HFF-Myc (cell line): ENCODE measurements at regions not wholly inside any gene's neighbourhood (a gene's known extent, or its start where the extent isn't known, plus 50 kb on each side); places are given as distances from the start of the nearest gene placed in this dataset.
"Not testable (repeated sequence)": the region's sequence is repeated elsewhere in the genome, so short reads cannot be mapped to it uniquely, and the experiment has no call there.

Experiments used
- DNase-seq: peaks from one replicate; pipeline ENCODE4 v3.0.0-alpha.2; 2011; ENCODE audit warnings: low read depth; ENCODE audit errors: extremely low read depth
- H3K4me3 ChIP-seq: replicated peaks from 2 replicates; pipeline ENCODE4 v1.5.1; 2011; ENCODE audit warnings: low read depth, mild to moderate bottlenecking, control low read depth, low read length
- TF ChIP-seq, protein P1 (sequence below): IDR thresholded peaks from 2 replicates; pipeline ENCODE4 v1.5.1; 2012; ENCODE audit warnings: mild to moderate bottlenecking, low read depth, low read length, control low read depth; ENCODE audit errors: missing control alignments

DNA sequence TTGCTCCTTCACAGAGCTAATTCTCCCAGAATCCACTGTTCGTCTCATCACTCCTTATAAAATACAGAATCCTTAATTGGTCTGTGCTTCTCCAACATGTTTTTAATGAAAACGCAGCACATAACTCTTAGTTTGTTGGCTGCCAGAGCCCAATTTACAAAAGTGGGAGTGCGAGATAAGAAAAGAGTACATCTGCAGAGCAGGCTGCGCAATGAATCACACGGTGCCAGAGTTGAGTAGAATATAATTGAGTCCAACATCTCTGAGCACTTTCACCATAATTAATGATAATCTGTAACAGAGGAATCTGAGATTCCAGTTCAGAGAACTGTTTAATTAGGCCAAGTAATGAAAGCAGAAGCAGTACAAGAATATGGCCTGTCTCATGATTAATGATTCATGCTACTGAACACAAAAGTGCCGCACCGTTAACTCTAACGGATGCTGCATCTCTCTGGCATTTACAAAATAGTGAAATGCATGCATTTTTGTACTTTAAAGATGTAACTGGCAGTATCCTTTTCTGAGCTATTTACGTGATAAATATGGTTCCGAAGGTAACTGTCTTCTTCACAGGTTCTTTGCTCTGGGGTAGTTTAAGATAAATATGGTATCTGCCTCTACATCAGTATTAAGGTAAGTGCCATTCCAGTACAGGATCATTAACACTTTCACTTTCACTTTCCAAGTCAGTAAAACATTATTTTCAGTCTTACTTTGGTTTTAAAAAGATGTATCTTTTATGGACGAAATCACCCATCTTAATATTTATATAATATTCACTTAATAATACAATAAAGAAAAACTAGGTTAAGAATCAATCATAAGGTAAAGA lies 785.6 kb downstream of the NR4A2 start:
- no peak overlapping the region for H3K4me3 ChIP-seq
- TF ChIP-seq, protein P1, sequence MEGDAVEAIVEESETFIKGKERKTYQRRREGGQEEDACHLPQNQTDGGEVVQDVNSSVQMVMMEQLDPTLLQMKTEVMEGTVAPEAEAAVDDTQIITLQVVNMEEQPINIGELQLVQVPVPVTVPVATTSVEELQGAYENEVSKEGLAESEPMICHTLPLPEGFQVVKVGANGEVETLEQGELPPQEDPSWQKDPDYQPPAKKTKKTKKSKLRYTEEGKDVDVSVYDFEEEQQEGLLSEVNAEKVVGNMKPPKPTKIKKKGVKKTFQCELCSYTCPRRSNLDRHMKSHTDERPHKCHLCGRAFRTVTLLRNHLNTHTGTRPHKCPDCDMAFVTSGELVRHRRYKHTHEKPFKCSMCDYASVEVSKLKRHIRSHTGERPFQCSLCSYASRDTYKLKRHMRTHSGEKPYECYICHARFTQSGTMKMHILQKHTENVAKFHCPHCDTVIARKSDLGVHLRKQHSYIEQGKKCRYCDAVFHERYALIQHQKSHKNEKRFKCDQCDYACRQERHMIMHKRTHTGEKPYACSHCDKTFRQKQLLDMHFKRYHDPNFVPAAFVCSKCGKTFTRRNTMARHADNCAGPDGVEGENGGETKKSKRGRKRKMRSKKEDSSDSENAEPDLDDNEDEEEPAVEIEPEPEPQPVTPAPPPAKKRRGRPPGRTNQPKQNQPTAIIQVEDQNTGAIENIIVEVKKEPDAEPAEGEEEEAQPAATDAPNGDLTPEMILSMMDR = no peak
- DNase-seq = no peak

DNA sequence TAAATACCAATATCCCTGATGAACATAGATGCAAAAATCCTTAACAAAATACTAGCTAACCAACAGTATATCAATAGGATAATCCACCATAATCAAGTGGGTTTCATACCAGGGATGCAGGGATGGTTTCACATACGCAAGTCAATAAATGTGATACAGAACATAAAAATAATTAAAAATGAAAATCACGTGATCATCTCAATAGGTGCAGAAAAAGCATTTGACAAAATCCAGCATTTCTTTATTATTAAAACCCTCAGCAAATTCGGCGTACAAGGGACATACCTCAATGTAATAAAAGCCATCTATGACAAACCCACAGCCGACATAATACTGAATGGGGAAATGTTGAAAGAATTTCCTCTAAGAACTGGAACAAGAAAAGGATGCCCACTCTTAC lies 793.5 kb downstream of the NR4A2 start:
- not testable (repeated sequence) for DNase-seq, H3K4me3 ChIP-seq

DNA sequence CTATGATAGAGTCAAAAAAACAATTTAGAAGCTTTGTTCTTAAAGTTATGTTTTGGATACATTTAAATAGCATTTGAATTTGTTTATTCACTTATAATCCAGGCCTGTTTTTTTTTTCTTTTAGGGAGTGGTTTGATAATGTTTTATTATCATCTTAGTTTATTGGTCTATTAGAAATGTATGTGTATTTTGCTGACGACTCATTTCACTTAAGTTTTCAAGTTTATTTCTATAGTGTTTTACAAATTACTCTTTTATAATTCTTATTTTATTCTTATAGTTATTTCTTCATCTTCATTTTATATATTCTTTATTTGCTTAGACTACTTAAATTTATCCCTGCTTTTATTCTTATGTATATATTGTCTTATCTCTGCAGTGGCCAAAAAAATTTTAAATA lies 804.5 kb downstream of the NR4A2 start:
- TF ChIP-seq, protein P1 = no peak
- DNase-seq = no peak

DNA sequence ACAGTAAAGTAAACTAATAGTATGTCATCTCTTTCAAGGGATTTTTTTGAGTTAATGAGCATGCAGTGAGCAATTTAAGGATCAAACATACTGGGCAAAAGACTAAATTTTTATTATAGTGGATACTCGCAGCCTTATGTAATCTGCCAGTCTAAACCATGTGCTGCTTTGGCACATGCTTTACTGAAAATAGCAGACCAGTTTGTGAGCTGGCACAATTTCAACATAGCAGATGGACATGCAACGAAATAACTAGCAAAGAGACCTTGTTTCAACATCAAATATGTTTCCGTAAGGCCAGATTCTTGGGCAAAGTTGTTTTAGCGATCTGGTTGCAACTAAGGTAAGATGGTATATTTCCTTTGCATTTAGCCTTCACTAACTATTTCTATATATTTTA lies 807.3 kb downstream of the NR4A2 start:
- no peak for DNase-seq
- H3K4me3 ChIP-seq = no peak overlapping the region
- TF ChIP-seq, protein P1 = no peak

More for the DNA sequence above, 804.5 kb downstream of the NR4A2 start:
- H3K4me3 ChIP-seq = no peak overlapping the region

DNA sequence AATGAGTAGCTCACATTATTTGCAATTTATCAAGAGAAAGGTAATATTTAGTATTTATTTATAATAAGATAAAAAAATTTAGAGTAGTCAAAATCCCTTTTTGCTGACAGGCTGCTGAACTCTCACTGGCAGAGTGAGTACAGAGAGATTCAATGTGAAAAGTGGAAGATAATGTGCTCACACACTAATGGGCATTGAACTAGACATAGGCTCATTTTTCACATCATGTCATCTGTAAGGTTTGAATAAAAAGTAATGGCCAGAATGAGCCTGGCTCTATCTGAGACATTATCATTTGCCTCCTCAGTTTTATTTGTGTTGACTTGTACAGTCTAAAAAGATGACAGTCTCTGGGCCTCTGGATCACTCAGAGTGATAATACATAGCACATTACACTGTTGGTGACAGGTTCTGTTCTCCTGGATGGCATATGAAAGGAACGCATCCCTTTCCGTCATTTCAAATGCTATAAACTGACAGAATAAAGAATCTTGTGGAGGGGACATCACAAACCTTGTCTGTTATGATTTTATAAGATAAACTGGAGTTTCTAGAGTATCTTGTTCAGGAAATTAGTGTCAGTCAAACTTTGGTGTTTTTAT lies 812.9 kb downstream of the NR4A2 start:
- TF ChIP-seq, protein P1 = no peak
- no peak for DNase-seq
- no peak overlapping the region for H3K4me3 ChIP-seq

- no peak overlapping the region for H3K4me3 ChIP-seq
- TF ChIP-seq, protein P1 = no peak
- DNase-seq = no peak
Measured at GRCh38 chr2:155518094-155518493, 814.4 kb downstream of the NR4A2 start.

DNA sequence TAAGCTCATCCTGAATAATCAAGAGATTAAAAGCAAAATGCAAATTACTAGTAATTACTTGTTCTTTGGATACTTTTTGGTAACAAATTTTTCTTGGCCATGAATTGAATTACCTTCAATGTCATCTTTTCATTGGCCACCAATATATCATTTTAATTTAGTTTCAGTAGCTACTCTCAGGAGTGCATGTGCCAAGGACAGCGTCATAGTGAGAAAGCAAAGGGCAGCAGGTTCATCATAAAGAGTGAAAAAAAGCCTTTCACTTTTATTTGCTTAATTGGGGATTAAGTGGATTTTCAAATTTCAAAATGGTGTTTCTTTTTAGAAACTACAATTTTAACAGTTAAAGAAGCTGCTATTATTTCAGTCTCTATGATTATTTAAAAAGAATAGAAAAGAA lies 815.2 kb downstream of the NR4A2 start:
- DNase-seq = no peak
- TF ChIP-seq, protein P1 = no peak
- no peak overlapping the region for H3K4me3 ChIP-seq
